Mucosa of descending colon (tissue), 3 donors: ENCODE measurements at regions not wholly inside any gene's neighbourhood (a gene's known extent, or its start where the extent isn't known, plus 50 kb on each side); places are given as distances from the start of the nearest gene placed in this dataset.

ENCODE experiments used
- ATAC-seq: fragments of 200-7000 bp; cut with Tn5 transposase; one replicate; pipeline ENCODE4 v1.9.1; 2020; ENCODE audit warnings: mild to moderate bottlenecking, moderate library complexity
- DNase-seq, 3 donors: peaks; one replicate each; pipeline ENCODE4 v3.0.0-alpha.2; 2020
- H3K36me3 ChIP-seq: fragments of 200-600 bp; one replicate; pipeline ENCODE4 v1.8.0; 2021; ENCODE audit warnings: low read depth, mild to moderate bottlenecking
- H3K4me1 ChIP-seq: fragments of 200-600 bp; one replicate; pipeline ENCODE4 v1.8.0; 2021; ENCODE audit warnings: low read depth, mild to moderate bottlenecking
- H3K4me3 ChIP-seq: fragments of 200-600 bp; one replicate; pipeline ENCODE4 v1.8.0; 2021; ENCODE audit warnings: mild to moderate bottlenecking
- H3K9me3 ChIP-seq: fragments of 200-600 bp; one replicate; pipeline ENCODE4 v1.8.0; 2021; ENCODE audit warnings: mild to moderate bottlenecking
- intact Hi-C, 2 donors: fragments of 100-400 bp; cut with DNase I in 1 of 2; cut with micrococcal nuclease in 1 of 2; formaldehyde crosslinking; loops; one replicate each; pipeline versions ENCODE4 v1.11.0 to v1.11.1; 2022; cut with DNase I, micrococcal nuclease
- TF ChIP-seq, protein P1 (sequence below): fragments of 200-600 bp; IDR thresholded peaks from one replicate; pipeline ENCODE4 v1.8.0; 2022; ENCODE audit warnings: antibody characterized with exemption, mild to moderate bottlenecking
- donor health status: DM: no; HTN: no; CAD: no; lungs with moderate emphysema.
- donor health status: DM: no; HTN: no; CAD: no.
- donor health status: DM: no; HTN: yes; CAD: no.

DNA sequence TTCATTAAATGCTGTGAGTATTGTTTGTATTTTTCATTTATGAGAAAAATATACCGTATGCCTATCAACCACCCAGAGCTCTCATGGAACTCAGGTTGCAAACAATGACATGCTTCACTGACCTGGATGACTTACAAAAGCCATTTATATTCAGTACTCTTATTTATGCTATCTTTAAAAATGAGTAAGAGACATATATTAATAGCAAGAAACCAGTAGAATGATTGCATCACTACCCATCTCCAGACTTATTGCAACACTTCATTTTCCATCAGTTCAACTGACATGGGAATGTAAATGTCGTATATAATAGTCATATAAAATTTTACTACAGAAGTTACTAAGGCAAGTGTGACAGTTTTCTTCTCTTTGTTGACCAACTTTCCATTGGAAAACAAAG is 69.1 kb downstream of the OTP start:
- DNase-seq (no peak), ATAC-seq (no peak)
- Histone ChIP-seq H3K4me1 (no peaks in the 10 kb centered on the region), H3K9me3 (no peaks in the 10 kb centered on the region), H3K4me3 (no peak overlapping the region), H3K36me3 (no peaks in the 10 kb centered on the region)
- intact Hi-C loops, result no loop called here
- TF ChIP-seq, protein P1, sequence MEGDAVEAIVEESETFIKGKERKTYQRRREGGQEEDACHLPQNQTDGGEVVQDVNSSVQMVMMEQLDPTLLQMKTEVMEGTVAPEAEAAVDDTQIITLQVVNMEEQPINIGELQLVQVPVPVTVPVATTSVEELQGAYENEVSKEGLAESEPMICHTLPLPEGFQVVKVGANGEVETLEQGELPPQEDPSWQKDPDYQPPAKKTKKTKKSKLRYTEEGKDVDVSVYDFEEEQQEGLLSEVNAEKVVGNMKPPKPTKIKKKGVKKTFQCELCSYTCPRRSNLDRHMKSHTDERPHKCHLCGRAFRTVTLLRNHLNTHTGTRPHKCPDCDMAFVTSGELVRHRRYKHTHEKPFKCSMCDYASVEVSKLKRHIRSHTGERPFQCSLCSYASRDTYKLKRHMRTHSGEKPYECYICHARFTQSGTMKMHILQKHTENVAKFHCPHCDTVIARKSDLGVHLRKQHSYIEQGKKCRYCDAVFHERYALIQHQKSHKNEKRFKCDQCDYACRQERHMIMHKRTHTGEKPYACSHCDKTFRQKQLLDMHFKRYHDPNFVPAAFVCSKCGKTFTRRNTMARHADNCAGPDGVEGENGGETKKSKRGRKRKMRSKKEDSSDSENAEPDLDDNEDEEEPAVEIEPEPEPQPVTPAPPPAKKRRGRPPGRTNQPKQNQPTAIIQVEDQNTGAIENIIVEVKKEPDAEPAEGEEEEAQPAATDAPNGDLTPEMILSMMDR, result no peak

DNA sequence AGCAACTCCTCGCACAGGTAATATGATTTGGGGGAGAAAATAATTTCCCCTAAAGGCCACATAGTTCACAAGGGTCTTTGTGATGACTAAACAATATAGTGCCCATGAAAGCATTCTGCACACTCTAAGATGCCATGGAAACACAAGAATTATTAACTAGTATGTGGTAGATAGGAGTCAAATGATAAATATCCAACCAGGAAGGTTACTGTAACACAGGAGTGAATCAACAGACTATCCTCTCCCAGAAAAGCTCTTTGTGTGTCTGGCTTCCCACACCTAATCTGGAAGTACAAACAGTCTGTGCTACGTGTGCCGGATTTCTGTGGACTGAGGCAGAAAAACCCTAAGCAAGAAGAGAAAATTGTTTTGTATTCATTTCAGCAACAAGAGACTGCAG is 70.0 kb downstream of the OTP start:
- DNase-seq (no peak), ATAC-seq (no peak)
- Histone ChIP-seq H3K4me1 (no peaks in the 10 kb centered on the region), H3K4me3 (no peak overlapping the region), H3K9me3 (no peaks in the 10 kb centered on the region), H3K36me3 (no peaks in the 10 kb centered on the region)
- TF ChIP-seq, protein P1, result no peak
- intact Hi-C loops, result no loop called here

DNA sequence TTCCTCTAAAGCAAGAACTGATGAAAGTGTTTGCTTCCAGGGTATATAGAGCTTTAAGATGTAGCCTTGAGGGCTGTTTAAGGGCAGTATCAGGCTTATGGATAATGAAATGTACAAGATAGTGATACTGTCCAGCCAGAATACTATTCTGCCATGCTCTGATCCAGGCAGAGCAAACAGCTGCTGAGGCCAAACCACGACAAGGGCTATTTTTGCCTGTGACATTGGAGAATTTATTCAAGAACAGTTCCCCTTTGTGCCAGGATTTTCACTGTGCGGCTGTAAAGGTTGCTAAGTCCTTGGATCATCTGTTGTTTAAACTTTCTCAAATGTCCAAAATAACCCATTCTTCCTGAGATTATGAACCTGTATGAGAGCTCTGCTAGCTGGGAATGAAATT is 70.4 kb downstream of the OTP start:
- Histone ChIP-seq H3K9me3 (no peaks in the 10 kb centered on the region), H3K4me3 (no peak overlapping the region), H3K36me3 (no peaks in the 10 kb centered on the region), H3K4me1 (no peaks in the 10 kb centered on the region)
- ATAC-seq (no peak), DNase-seq (no peak)
- intact Hi-C loops, result no loop called here
- TF ChIP-seq, protein P1, result no peak

- Histone ChIP-seq H3K4me1 (no peaks in the 10 kb centered on the region), H3K4me3 (no peak overlapping the region), H3K9me3 (no peaks in the 10 kb centered on the region), H3K36me3 (no peaks in the 10 kb centered on the region)
- TF ChIP-seq, protein P1, result no peak
- intact Hi-C loops, result no loop called here
- DNase-seq, result peak in 1 of 3 donors; percentile 9
- ATAC-seq, result no peak
Measured at GRCh38 chr5:77563475-77563874, 71.4 kb upstream of the WDR41 start.

- intact Hi-C loops, result no loop called here
- H3K4me3 ChIP-seq, result no peak overlapping the region
- no peaks in the 10 kb centered on the region for H3K36me3 ChIP-seq
- H3K4me1 ChIP-seq, result no peaks in the 10 kb centered on the region
- no peak for ATAC-seq
- TF ChIP-seq, protein P1, result no peak
- no peaks in the 10 kb centered on the region for H3K9me3 ChIP-seq
- no peak for DNase-seq
Measured at GRCh38 chr5:77561965-77562364, 69.8 kb upstream of the WDR41 start.

DNA sequence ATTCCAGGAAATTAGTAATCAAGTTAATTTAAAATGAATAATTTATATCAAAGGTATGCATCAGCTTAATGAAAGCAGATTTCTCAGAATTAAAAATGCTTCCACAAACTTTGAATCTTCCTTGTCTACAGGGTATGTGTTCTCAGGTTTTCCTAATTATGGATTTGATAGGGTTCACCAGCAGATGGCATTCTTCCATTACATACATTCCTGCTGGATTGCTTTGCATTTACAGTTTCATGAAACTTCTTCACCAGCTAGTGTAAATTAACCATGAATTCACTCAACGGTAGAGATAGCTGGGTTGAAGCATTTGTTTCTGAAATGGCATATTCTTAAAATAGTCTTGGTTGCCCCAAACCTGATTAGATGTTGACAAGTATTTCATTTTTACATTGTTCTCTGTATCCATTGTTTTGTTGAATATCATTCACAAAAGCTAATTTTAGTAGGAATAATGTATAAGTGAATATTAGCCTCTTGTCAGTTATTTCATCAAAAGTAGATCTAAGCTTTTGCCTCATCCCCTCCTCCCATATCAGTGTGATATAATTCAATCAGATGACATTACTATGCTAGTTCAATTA is 68.7 kb upstream of the WDR41 start:
- intact Hi-C loops, result no loop called here
- Histone ChIP-seq H3K36me3 (no peaks in the 10 kb centered on the region), H3K4me1 (no peaks in the 10 kb centered on the region), H3K4me3 (no peak overlapping the region), H3K9me3 (no peaks in the 10 kb centered on the region)
- DNase-seq (peak in 1 of 3 donors; percentile 37), ATAC-seq (no peak)
- TF ChIP-seq, protein P1, result no peak
